Activated naive CD8-positive, alpha-beta T cell treated with anti-CD3 and anti-CD28 coated beads, Interleukin-2, amount 10 ng/mL, durations not matched to agents 7 days and 5 days (primary cell): ENCODE measurements at regions not wholly inside any gene's neighbourhood (a gene's known extent, or its start where the extent isn't known, plus 50 kb on each side); places are given as distances from the start of the nearest gene placed in this dataset.

Source experiments
- ATAC-seq: fragments of 150-1000 bp; cut with Tn5 transposase; one replicate; pipeline ENCODE4 v1.10.0; 2021; ENCODE audit warnings: low read depth, moderate library complexity
- POLR2A ChIA-PET: fragments of 350-600 bp; sonication (Branson Sonifier 250); formaldehyde crosslinking; loops from one replicate; lab custom pipeline; 2021; ENCODE audit warnings: antibody characterized with exemption; lab: Charles Lee
- DNase-seq: peaks from one replicate; pipeline ENCODE4 v3.0.0; 2021
- H3K27ac Mint-ChIP-seq: one replicate; pipeline ENCODE4 v1.8.0; 2022; ENCODE audit warnings: mild to moderate bottlenecking, mixed read lengths
- H3K27me3 Mint-ChIP-seq: one replicate; pipeline ENCODE4 v1.8.0; 2022; ENCODE audit warnings: mild to moderate bottlenecking, moderate library complexity, mixed read lengths
- H3K36me3 Mint-ChIP-seq: one replicate; pipeline ENCODE4 v1.8.0; 2021; ENCODE audit warnings: mild to moderate bottlenecking, mixed read lengths
- H3K4me1 Mint-ChIP-seq: one replicate; pipeline ENCODE4 v1.8.0; 2021; ENCODE audit warnings: mixed read lengths
- H3K4me3 Mint-ChIP-seq: one replicate; pipeline ENCODE4 v1.8.0; 2022; ENCODE audit warnings: mild to moderate bottlenecking, moderate library complexity, mixed read lengths
- H3K9me3 Mint-ChIP-seq: one replicate; pipeline ENCODE4 v1.8.0; 2021; ENCODE audit warnings: mixed read lengths

DNA sequence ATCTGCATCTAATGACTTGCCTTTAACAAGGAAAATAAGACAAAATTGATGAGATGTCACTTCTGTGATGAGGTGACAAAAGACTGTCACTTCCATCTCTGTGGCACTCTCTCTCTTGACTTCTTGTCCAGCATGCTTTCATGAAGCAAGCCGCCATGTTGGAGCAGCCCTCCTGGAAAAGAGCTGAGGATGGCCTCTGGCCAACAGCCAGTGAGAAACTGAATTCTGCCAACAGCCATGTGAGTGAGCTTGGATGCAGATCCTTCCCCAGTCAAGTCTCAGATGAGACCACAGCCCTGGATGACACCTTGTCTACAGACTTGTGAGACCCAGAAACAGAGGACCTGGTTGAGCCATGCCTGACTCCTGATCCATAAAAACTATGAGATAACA is 412.6 kb upstream of the SHH start:
- POLR2A ChIA-PET = no interaction called here
- no peaks in the 10 kb centered on the region for H3K36me3 Mint-ChIP-seq
- ATAC-seq (no peak), DNase-seq (no peak)
- H3K9me3 Mint-ChIP-seq = no peaks in the 10 kb centered on the region
- H3K27me3 Mint-ChIP-seq = peaks cover 2% of the 10 kb centered on the region
- H3K4me3 Mint-ChIP-seq = no peak overlapping the region
- no peak overlapping the region for H3K27ac Mint-ChIP-seq
- H3K4me1 Mint-ChIP-seq = no peaks in the 10 kb centered on the region

GRCh38 chr7:156223935-156224832 is 411.9 kb upstream of the SHH start:
- Mint-ChIP-seq H3K27ac (no peak overlapping the region), H3K4me3 (no peak overlapping the region), H3K36me3 (no peaks in the 10 kb centered on the region), H3K4me1 (no peaks in the 10 kb centered on the region), H3K9me3 (no peaks in the 10 kb centered on the region), H3K27me3 (peaks cover 2% of the 10 kb centered on the region)
- no peak for ATAC-seq
- no peak for DNase-seq
- POLR2A ChIA-PET = no interaction called here

GRCh38 chr7:156222611-156223010 is 410.3 kb upstream of the SHH start:
- no peak overlapping the region for H3K4me3 Mint-ChIP-seq
- no peak for ATAC-seq
- H3K4me1 Mint-ChIP-seq = no peaks in the 10 kb centered on the region

DNA sequence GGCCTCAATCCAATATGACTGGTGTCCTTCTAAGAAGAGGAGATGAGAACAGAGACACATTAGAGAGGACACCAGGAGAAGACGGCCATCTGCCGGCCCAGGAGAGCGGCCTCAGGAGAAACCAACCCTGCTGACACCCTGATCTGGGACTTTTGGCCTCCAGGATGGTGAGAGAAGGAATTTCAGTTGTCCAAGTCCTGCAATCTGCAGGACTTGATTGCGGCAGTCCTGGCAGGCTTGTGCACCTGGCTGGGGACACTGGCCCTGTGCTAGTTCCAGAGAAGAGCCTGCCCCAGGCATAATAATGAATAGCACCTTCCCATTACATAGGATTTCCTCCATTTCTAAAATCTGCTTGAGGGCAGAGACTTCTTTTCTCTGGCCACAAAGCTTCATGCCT is 409.9 kb upstream of the SHH start:
- Mint-ChIP-seq H3K4me1 (no peaks in the 10 kb centered on the region), H3K9me3 (no peaks in the 10 kb centered on the region), H3K27me3 (peaks cover 2% of the 10 kb centered on the region), H3K36me3 (no peaks in the 10 kb centered on the region), H3K4me3 (no peak overlapping the region), H3K27ac (no peak overlapping the region)
- no peak for ATAC-seq
- POLR2A ChIA-PET = no interaction called here
- no peak for DNase-seq

More at GRCh38 chr7:156222611-156223010, 410.3 kb upstream of the SHH start:
- Mint-ChIP-seq H3K27me3 (peaks cover 2% of the 10 kb centered on the region), H3K36me3 (no peaks in the 10 kb centered on the region), H3K9me3 (no peaks in the 10 kb centered on the region), H3K27ac (no peak overlapping the region)
- no peak for DNase-seq
- POLR2A ChIA-PET = no interaction called here

DNA sequence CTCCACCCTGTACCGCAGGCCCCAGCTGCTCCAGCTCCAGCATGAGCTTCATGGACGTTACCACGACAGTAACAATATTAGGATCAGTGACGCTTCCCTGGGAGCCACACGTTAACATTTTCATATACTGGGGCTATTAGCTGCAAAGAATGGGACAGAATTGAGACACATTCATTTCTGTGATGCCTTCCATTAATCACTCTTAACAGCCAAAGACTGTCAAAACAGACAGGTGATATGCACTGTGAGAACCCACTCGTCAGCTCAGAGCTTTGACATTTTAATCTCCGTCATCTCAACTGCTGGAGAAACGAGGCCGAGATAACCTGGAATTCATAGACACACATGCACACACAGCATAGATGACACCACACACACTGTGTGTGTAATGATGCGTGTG is 408.4 kb upstream of the SHH start:
- peaks cover 2% of the 10 kb centered on the region for H3K27me3 Mint-ChIP-seq
- DNase-seq = no peak
- H3K9me3 Mint-ChIP-seq = no peaks in the 10 kb centered on the region
- POLR2A ChIA-PET = no interaction called here
- no peak overlapping the region for H3K4me3 Mint-ChIP-seq
- H3K36me3 Mint-ChIP-seq = no peaks in the 10 kb centered on the region
- no peaks in the 10 kb centered on the region for H3K4me1 Mint-ChIP-seq
- no peak overlapping the region for H3K27ac Mint-ChIP-seq
- no peak for ATAC-seq

- Mint-ChIP-seq H3K36me3 (no peaks in the 10 kb centered on the region), H3K9me3 (no peaks in the 10 kb centered on the region), H3K4me1 (no peaks in the 10 kb centered on the region), H3K27me3 (peaks cover 4% of the 10 kb centered on the region), H3K27ac (no peak overlapping the region), H3K4me3 (no peak overlapping the region)
- no peak for ATAC-seq
- no peak for DNase-seq
- POLR2A ChIA-PET = no interaction called here
Measured at GRCh38 chr7:156220078-156220605, 407.9 kb upstream of the SHH start.

GRCh38 chr7:156219307-156220077 is 407.2 kb upstream of the SHH start:
- Mint-ChIP-seq H3K4me1 (no peaks in the 10 kb centered on the region), H3K27ac (no peak overlapping the region), H3K4me3 (no peak overlapping the region), H3K27me3 (peaks cover 4% of the 10 kb centered on the region), H3K9me3 (no peaks in the 10 kb centered on the region), H3K36me3 (no peaks in the 10 kb centered on the region)
- POLR2A ChIA-PET = no interaction called here
- ATAC-seq = no peak
- no peak for DNase-seq

DNA sequence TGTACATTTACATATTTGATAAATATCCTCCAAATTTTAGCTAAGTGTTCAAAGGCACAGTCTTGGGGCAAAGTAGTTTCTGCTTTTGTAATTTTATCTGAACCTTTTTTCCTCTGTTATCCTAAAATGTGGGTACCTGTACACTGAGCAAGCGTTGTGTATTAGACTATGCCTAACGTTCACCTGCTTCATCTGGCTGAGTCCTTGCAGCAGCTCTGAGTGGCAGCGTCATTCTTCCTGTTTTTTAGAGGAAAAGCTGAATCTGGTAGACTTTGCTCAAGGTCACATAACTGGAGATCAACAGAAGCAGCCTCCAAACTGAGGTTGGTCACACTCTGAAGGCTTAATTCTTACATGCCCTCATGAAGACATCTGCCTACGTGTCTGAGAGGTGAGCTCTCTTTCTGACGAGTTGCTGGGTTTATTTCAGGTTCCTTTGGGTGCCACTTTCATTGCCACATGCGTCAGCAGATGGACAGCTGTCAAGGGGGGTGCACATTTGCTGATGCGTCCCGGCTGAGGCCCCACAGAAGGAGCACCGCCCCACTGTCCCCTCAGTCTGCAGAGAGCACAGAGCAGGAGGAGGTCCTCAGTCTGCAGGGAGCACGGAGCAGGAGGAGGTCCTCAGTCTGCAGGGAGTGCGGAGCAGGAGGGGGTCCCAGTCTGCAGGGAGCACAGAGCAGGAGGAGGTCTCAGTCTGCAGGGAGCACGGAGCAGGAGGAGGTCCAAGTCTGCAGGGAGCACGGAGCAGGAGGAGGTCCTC is 406.5 kb upstream of the SHH start:
- Mint-ChIP-seq H3K36me3 (no peaks in the 10 kb centered on the region), H3K27ac (no peak overlapping the region), H3K4me1 (no peaks in the 10 kb centered on the region), H3K4me3 (no peak overlapping the region), H3K27me3 (peaks cover 4% of the 10 kb centered on the region), H3K9me3 (no peaks in the 10 kb centered on the region)
- no peak for DNase-seq
- no peak for ATAC-seq
- POLR2A ChIA-PET = no interaction called here

DNA sequence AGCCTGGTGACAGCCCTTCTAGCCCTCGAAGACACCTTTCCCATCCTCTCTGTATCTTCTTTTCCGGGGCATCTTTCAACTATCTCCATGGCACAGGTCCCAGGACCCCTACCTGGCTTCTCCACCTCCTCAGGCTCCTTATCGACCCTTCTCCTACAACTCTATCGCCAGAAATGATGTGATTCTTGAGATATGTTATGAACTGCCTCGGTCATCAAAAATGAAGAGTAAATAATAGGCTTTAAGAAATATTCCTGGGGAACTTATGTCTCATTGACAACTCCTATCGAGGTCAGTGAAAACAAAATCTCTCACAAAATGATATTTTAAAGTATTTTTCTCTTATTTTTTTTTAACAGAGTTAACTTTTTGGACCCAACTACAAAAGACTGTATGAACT is 405.5 kb upstream of the SHH start:
- no peak for ATAC-seq
- POLR2A ChIA-PET = no interaction called here
- DNase-seq = no peak
- H3K9me3 Mint-ChIP-seq = no peaks in the 10 kb centered on the region
- no peaks in the 10 kb centered on the region for H3K36me3 Mint-ChIP-seq
- no peak overlapping the region for H3K27ac Mint-ChIP-seq
- no peaks in the 10 kb centered on the region for H3K4me1 Mint-ChIP-seq
- H3K4me3 Mint-ChIP-seq = no peak overlapping the region
- H3K27me3 Mint-ChIP-seq = peaks cover 4% of the 10 kb centered on the region

DNA sequence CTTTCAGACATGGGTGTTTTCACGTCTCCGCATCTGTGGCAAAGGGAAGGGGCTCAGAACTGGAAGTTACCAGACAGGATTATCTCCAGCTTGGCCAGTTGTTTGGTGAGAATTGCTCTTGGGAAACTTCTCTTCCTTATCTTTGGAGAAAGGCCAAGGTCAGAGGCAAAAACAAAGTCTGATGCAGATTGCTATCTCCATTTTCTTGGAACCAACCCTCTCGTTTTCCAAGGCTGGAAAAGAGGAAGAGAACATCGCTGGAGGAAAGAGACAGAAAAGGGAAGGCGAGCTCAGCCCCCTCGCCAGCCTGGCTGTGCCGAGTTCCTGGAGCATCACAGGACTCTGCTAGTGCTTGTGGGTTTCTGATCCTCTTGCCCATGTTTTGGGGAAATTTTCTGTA is 396.8 kb upstream of the SHH start:
- no peaks in the 10 kb centered on the region for H3K36me3 Mint-ChIP-seq
- H3K4me1 Mint-ChIP-seq = no peaks in the 10 kb centered on the region
- no peak overlapping the region for H3K27ac Mint-ChIP-seq
- H3K27me3 Mint-ChIP-seq = peaks cover 2% of the 10 kb centered on the region
- POLR2A ChIA-PET = no interaction called here
- DNase-seq (no peak), ATAC-seq (no peak)
- H3K4me3 Mint-ChIP-seq = no peak overlapping the region
- no peaks in the 10 kb centered on the region for H3K9me3 Mint-ChIP-seq

DNA sequence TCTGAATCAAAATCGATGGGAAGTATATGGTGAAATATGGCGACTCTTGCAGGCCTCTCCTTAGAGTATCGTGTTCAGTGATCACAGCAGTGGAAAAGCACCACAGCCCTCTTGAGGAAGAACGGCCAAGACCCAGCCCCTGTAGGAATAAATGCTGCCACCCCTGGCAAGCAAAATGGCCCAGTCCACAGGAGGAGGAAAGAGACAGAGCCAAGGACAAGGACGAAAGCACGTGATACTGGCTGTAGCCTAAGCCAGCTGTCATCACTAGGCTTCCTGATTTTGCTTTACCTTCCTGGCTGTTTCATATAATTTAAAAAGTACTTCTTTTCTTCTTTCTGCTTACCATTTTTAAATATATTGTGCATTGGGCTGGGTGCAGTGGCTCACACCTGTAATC is 395.0 kb upstream of the SHH start:
- Mint-ChIP-seq H3K4me1 (no peaks in the 10 kb centered on the region), H3K4me3 (no peak overlapping the region), H3K27me3 (peaks cover 2% of the 10 kb centered on the region), H3K36me3 (no peaks in the 10 kb centered on the region), H3K9me3 (no peaks in the 10 kb centered on the region), H3K27ac (no peak overlapping the region)
- POLR2A ChIA-PET = no interaction called here
- DNase-seq (no peak), ATAC-seq (no peak)

GRCh38 chr7:156206174-156206573 is 393.9 kb upstream of the SHH start:
- Mint-ChIP-seq H3K27ac (no peak overlapping the region), H3K4me3 (no peak overlapping the region), H3K9me3 (no peaks in the 10 kb centered on the region), H3K36me3 (no peaks in the 10 kb centered on the region), H3K4me1 (no peaks in the 10 kb centered on the region), H3K27me3 (peaks cover 2% of the 10 kb centered on the region)
- DNase-seq (no peak), ATAC-seq (no peak)
- POLR2A ChIA-PET = no interaction called here

DNA sequence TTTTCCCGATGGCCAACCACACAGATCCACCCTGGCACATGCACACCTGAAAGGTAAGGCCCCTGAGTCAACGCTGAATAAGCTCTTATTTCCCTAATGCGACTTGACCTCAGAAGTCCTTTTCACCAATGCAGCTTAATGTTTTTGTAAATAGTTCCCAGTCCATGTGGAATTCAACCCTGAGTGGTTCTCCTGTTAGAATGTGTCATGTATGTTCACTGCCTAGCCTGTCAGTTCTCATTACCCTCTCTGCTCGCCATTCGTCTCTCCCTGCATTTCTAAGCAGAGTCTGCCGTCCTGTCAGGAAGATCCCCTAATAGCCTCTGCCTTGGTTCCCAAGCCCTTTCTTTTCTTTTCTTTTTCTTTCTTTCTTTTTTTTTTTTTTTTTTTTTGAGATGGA is 392.6 kb upstream of the SHH start:
- no peak for ATAC-seq
- no peaks in the 10 kb centered on the region for H3K9me3 Mint-ChIP-seq
- no peaks in the 10 kb centered on the region for H3K4me1 Mint-ChIP-seq
- H3K36me3 Mint-ChIP-seq = no peaks in the 10 kb centered on the region
- H3K27ac Mint-ChIP-seq = no peak overlapping the region
- DNase-seq = no peak
- POLR2A ChIA-PET = no interaction called here
- H3K4me3 Mint-ChIP-seq = no peak overlapping the region
- peaks cover 2% of the 10 kb centered on the region for H3K27me3 Mint-ChIP-seq
